ENCODE measurements at regions not wholly inside any gene's neighbourhood (a gene's known extent, or its start where the extent isn't known, plus 50 kb on each side); places are given as distances from the start of the nearest gene placed in this dataset.
"Not testable (repeated sequence)": the region's sequence is repeated elsewhere in the genome, so short reads cannot be mapped to it uniquely, and the experiment has no call there.

GRCh38 chr7:54259185-54259584 is 283.0 kb upstream of the VSTM2A start:
- no peak for DNase-seq (ENCODE audit: low read depth)

DNA sequence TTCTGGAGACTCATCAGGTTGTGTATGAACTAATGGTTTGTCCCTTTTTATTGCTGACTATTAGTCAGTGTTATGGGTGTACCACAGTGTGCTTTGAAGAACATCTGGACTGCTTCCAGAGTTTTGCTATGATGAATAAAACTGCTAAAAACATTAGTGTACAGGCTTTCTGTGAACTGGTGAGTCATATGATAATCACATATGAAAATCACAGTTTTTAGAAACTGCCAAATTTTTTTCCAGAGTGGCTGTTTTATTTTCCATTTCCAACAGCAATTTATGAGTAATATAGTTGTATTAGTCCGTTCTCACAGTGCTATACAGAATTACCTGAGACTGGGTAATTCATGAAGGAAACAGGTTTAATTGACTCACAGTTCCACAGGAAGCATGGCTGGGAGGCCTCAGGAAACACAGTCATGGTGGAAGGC is 281.2 kb upstream of the VSTM2A start:
- DNase-seq (ENCODE audit: low read depth), result no peak

DNA sequence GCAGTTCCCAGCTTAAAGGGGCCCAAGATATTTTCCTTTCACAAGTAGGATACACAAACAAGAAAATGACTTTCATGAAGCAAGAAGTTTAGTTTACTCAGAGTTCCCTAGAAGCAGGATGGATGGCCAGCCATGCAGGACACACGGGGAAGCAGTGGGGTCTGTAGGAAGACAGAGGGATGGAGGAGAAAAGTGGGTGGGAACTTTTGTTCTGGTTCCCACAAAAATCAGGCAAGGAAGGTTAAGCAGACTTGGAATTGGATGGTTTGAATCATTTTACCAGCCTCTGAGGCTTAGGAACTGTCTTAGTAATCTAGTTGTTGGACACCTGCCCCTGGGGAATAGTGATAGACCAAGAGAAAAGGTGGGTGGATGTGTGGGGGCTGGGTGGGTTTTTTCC is 263.3 kb upstream of the VSTM2A start:
- no peak for DNase-seq (ENCODE audit: low read depth)

GRCh38 chr7:54292171-54292925 is 249.8 kb upstream of the VSTM2A start:
- no peak for DNase-seq (ENCODE audit: low read depth)

DNA sequence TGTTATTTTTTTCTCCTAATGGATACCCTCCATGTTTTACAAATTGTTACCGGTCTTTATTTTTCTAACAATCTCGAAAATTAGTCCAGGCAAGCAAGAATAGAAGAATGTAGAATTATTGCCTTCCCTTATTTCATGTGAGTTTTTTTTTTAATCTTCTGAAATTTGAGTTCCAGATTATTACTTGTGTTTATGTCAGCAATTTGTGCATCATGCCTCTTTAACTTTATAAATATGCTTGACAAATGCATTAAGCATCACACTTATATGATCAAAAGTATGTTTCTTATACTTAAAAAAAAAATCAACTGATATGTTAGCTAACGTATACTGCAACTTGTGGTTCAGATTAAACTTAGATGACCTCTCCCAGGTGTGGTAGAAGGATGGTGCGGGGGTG is 242.7 kb upstream of the VSTM2A start:
- DNase-seq (ENCODE audit: low read depth), result no peak

GRCh38 chr7:54315955-54316354 is 226.2 kb upstream of the VSTM2A start:
- not testable (repeated sequence) for DNase-seq (ENCODE audit: low read depth)

- no peak for DNase-seq (ENCODE audit: low read depth)
Observed at GRCh38 chr7:54326592-54327167, 215.5 kb upstream of the VSTM2A start.

- no peak for DNase-seq (ENCODE audit: low read depth)
Observed at GRCh38 chr7:54330216-54330800, 211.9 kb upstream of the VSTM2A start.

GRCh38 chr7:54331311-54331710 is 210.9 kb upstream of the VSTM2A start:
- DNase-seq (ENCODE audit: low read depth), result no peak

DNA sequence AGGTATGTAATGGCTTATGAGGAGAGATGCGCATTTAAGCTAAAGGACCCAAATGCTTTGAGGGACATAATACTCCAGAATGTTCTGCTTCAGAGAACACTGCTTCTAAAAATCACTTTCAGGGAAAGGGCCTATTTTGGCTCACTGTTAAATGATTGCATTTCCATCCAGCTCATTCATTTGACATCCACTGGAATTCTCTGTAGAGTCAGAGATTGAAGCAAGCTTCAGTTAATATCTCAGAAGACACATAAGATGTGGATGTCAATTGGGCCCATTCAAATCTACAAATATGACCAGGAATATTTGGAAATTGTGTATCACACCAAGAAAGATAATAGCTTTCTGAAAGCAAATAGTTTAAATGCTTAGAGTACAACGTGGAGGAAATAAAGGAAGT is 209.9 kb upstream of the VSTM2A start:
- DNase-seq (ENCODE audit: low read depth), result no peak

DNA sequence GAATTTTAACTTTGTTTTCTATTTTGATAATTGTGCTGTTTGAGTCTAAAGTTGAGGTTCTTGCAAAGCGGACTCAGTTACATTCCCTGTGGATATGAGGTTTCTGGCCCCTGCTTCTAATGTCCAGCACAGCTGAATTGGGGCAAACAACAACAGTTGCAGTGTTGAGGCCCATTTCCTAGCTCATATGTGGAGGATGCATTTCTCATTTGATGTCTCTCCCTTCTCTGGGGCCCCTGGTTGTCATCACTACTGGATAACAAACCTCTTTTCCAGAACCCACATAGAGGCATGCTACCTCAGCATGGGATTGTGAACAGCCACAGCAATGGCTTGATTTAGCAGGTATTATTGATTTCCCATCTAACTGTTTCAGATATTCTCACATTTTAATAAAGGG is 208.2 kb upstream of the VSTM2A start:
- DNase-seq (ENCODE audit: low read depth), result no peak

DNA sequence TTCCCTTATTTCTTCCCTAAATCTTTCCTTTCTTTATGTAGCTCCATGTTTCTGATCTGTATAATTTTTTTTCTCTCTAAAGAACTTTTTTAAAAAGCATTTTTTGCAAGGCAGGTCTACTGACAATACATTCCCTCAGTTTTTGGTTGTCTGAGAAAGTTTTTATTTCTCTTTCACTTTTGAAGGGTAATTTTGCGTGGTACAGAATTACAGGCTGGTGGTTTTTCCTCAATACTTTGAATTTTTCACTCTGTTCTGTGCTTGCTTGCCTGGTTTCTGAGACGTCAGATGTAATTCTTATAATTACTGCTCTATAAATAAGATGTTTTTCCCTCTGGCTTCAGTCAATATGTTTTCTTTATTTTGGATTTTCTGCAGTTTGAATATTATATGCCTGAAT is 205.4 kb upstream of the VSTM2A start:
- no peak for DNase-seq (ENCODE audit: low read depth)

DNA sequence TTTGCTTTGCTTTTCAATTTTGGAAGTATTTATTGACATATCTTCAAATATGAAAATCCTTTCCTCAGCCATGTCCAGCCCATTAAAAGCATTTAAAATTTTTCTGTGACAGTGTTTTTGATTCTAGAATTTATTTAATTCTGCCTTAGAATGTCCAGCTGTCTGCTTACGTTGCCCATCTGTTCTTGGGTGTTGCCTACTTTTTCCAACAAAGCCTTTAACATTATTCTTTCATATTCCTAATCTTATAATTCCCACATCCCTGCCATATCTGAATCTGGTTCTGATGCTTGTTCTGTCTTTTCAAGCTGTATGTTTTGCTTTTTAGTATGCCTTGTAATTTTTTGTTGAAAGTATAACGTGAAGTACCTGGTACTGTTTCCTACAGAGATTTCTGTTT is 204.7 kb upstream of the VSTM2A start:
- DNase-seq (ENCODE audit: low read depth), result no peak

DNA sequence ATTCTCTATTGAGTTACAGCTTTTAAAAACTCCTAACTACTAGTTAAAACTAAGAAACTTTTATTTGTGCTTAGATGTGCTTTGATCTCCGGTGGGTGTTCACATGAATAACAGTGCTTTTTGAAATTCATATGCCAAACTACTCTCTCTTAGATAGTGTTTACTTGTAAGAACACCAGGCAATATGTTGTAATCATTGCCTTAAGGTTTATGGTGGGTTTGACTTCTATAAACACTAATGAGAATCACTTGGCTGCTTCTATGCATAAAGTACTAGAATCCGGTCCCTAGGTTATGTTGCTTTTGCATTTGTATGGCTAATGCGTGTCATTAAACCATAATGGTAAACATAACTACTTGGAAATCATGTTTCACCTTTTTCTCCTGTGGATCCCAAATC is 203.9 kb upstream of the VSTM2A start:
- DNase-seq (ENCODE audit: low read depth), result no peak

- DNase-seq (ENCODE audit: low read depth), result peak; percentile 49
Observed at GRCh38 chr7:54339073-54339472, 203.1 kb upstream of the VSTM2A start.

DNA sequence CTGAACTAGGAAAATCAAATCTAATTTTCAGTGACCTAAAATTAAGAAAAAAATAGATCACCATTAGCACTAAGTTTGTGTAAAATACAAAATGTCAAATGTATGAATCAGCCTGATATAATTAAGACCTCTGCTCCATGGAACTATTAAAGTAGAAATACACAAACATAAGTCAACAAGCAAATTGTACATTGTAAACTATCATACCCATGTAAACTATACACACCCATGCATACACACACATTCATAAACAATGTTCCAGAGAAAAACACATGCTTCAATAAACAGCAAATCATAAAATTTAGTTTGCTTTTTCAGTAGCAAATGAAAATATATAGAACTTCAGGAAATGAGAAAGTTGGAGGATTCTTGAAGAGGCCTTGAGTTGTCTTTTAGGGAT is 199.7 kb upstream of the VSTM2A start:
- DNase-seq (ENCODE audit: low read depth), result no peak

DNA sequence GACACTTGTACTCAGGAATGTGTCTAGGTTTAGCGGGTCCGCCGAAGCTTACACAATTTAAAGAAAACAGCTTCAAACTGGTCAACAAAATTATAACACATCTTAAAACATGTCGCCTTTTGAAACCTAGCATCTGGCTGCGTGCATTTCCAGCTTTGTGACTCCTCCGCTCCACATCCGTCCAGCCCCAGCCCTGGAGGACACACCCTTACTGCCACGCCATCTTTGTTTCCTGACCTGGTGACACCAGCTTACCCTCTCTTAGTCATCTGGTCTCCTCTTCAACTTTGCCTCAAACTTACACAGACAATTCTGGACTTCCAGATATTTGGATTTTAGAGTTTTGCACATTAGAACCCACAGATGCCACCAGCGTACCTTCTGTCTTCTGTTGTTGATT is 198.7 kb upstream of the VSTM2A start:
- DNase-seq (ENCODE audit: low read depth), result no peak

- no peak for DNase-seq (ENCODE audit: low read depth)
Observed at GRCh38 chr7:54345746-54346145, 196.4 kb upstream of the VSTM2A start.

GRCh38 chr7:54349229-54349628 is 192.9 kb upstream of the VSTM2A start:
- peak; percentile 23 for DNase-seq (ENCODE audit: low read depth)

GRCh38 chr7:54354436-54354835 is 187.7 kb upstream of the VSTM2A start:
- no peak for DNase-seq (ENCODE audit: low read depth)

GRCh38 chr7:54355842-54356241 is 186.3 kb upstream of the VSTM2A start:
- DNase-seq (ENCODE audit: low read depth), result no peak

DNA sequence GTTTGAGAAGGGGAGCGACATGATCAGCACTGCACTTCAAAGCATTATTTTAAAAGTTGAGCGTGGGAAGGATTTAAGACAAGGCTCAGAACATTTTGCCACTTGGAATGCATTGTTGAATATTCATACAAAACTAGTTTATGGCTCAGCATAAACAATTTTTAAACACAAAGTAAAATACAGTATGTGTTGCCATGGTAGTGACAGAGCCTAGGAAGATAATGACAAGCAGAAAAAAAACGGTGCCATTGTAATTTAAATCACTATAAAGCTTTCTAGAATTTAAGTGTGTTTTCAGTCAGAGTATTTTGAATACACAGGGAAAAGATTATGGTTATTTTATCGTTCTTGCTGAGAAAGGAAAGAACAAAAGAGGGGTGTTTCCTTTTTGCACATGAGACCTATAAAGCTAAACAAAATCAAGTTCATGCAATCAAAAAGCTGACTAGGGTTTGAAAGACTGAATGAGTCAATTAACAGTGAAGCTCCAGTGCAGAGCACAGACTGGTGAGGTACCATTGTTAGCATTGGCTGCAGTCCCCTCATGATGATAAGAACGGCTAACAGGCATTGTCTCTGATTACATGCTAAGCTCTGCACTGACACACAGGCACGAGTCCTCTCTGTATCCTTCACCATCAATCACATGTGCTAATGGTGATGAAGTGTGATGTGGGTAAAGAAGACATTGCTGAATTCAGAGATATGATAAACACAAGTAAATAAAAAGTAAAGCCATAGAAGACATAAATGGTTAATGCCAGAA is 181.9 kb upstream of the VSTM2A start:
- DNase-seq (ENCODE audit: low read depth), result no peak

- DNase-seq (ENCODE audit: low read depth), result no peak
Observed at GRCh38 chr7:54390565-54390964, 151.6 kb upstream of the VSTM2A start.

All from fibroblast of gingiva (primary cell).